Testis (tissue), 2 donors: ENCODE measurements at regions not wholly inside any gene's neighbourhood (a gene's known extent, or its start where the extent isn't known, plus 50 kb on each side); places are given as distances from the start of the nearest gene placed in this dataset.

Experiments used
- DNase-seq: peaks from one replicate; pipeline ENCODE4 v3.0.0-alpha.2; 2019
- H3K27ac ChIP-seq, 2 donors: fragments of 200-600 bp; sonication (generic); one replicate each; pipeline ENCODE4 v1.5.1; 2019
- H3K27me3 ChIP-seq: fragments of 200-600 bp; sonication (generic); one replicate; pipeline ENCODE4 v1.5.1; 2019
- H3K36me3 ChIP-seq: fragments of 200-600 bp; sonication (generic); one replicate; pipeline ENCODE4 v1.5.1; 2017; ENCODE audit warnings: low read depth; ENCODE audit errors: missing control alignments
- H3K4me1 ChIP-seq: fragments of 200-600 bp; sonication (generic); one replicate; pipeline ENCODE4 v1.5.1; 2019
- H3K4me3 ChIP-seq, 2 donors: fragments of 200-600 bp; sonication (generic); one replicate each; pipeline ENCODE4 v1.5.1; 2017 to 2019
- H3K9me3 ChIP-seq: fragments of 200-600 bp; sonication (generic); one replicate; pipeline ENCODE4 v1.5.1; 2017
- CTCF ChIP-seq, 3 experiments: fragments of 450-650 bp in 2 of 3; fragments of 200-600 bp in 1 of 3; sonication (generic) in 1 of 3; IDR thresholded peaks; one replicate each; pipeline ENCODE4 v1.5.1; 2016 to 2019; ENCODE audit warnings: antibody characterized with exemption in 3 of 3, mild to moderate bottlenecking in 2 of 3, moderate library complexity in 1 of 3
- POLR2A ChIP-seq: fragments of 450-650 bp; IDR thresholded peaks from one replicate; pipeline ENCODE4 v1.6.1; 2017; ENCODE audit warnings: antibody characterized with exemption, mild to moderate bottlenecking, moderate library complexity
- WGBS, 2 donors: methylation state at CpG; one replicate each; pipeline ENCODE4 v1.1.5; 2018; 5-methylcytosine and 5-hydroxymethylcytosine counted together
- intact Hi-C: fragments of 100-400 bp; cut with DNase I; formaldehyde crosslinking; loops from one replicate; pipeline ENCODE4 v1.15.1; 2023; ENCODE audit warnings: low total_unique reads

- no peak for DNase-seq
- H3K4me1 ChIP-seq, result no peaks in the 10 kb centered on the region
- intact Hi-C loops, result no loop called here
- no peak overlapping the region for H3K4me3 ChIP-seq
- no peaks in the 10 kb centered on the region for H3K27me3 ChIP-seq
- no peak for TF ChIP-seq POLR2A
- TF ChIP-seq CTCF (IDR thresholded peaks at IDR 0.05), result no peak
- H3K9me3 ChIP-seq, result no peaks in the 10 kb centered on the region
- WGBS, 2 donors, result 93 to 95% methylated on average over 3 of the region's 3 CpGs
- H3K27ac ChIP-seq, result no peak overlapping the region
- no peaks in the 10 kb centered on the region for H3K36me3 ChIP-seq
Observed at GRCh38 chr9:106733828-106734380, 129.1 kb upstream of the ZNF462 start.

GRCh38 chr9:106737516-106737915 lies 125.5 kb upstream of the ZNF462 start:
- H3K4me3 ChIP-seq, result no peak overlapping the region
- no peaks in the 10 kb centered on the region for H3K4me1 ChIP-seq
- no peak for DNase-seq
- no peaks in the 10 kb centered on the region for H3K36me3 ChIP-seq
- 78 to 82% methylated on average over 3 of the region's 3 CpGs for WGBS, 2 donors
- TF ChIP-seq POLR2A (no peak), CTCF (IDR thresholded peaks at IDR 0.05) (no peak)
- intact Hi-C loops, result no loop called here
- no peaks in the 10 kb centered on the region for H3K9me3 ChIP-seq
- no peak overlapping the region for H3K27ac ChIP-seq
- H3K27me3 ChIP-seq, result no peaks in the 10 kb centered on the region

GRCh38 chr9:106738109-106738508 lies 124.9 kb upstream of the ZNF462 start:
- 86 to 100% methylated on average over 1 of the region's 1 CpG for WGBS, 2 donors

GRCh38 chr9:106745457-106745856 lies 117.5 kb upstream of the ZNF462 start:
- Histone ChIP-seq H3K27ac (no peak overlapping the region), H3K9me3 (no peaks in the 10 kb centered on the region), H3K4me3 (no peak overlapping the region), H3K4me1 (no peaks in the 10 kb centered on the region), H3K36me3 (no peaks in the 10 kb centered on the region), H3K27me3 (no peaks in the 10 kb centered on the region)
- intact Hi-C loops, result no loop called here
- no peak for TF ChIP-seq POLR2A
- WGBS, 2 donors, result 74 to 86% methylated on average over 1 of the region's 1 CpG
- DNase-seq, result no peak

More at GRCh38 chr9:106738109-106738508, 124.9 kb upstream of the ZNF462 start:
- H3K9me3 ChIP-seq, result no peaks in the 10 kb centered on the region
- H3K4me1 ChIP-seq, result no peaks in the 10 kb centered on the region
- no peak overlapping the region for H3K27ac ChIP-seq
- no peak for TF ChIP-seq CTCF (IDR thresholded peaks at IDR 0.05)
- TF ChIP-seq POLR2A, result no peak
- intact Hi-C loops, result no loop called here
- H3K36me3 ChIP-seq, result no peaks in the 10 kb centered on the region
- DNase-seq, result no peak
- H3K4me3 ChIP-seq, result no peak overlapping the region
- H3K27me3 ChIP-seq, result no peaks in the 10 kb centered on the region

GRCh38 chr9:106745876-106746275 lies 117.1 kb upstream of the ZNF462 start:
- Histone ChIP-seq H3K9me3 (no peaks in the 10 kb centered on the region), H3K4me1 (no peaks in the 10 kb centered on the region), H3K36me3 (no peaks in the 10 kb centered on the region), H3K27ac (no peak overlapping the region), H3K27me3 (no peaks in the 10 kb centered on the region), H3K4me3 (no peak overlapping the region)
- no peak for TF ChIP-seq POLR2A
- no peak for TF ChIP-seq CTCF (IDR thresholded peaks at IDR 0.05)
- intact Hi-C loops, result no loop called here
- no peak for DNase-seq
